Right renal cortex interstitium (tissue), 3 donors: ENCODE measurements at regions not wholly inside any gene's neighbourhood (a gene's known extent, or its start where the extent isn't known, plus 50 kb on each side); places are given as distances from the start of the nearest gene placed in this dataset.
"Not testable (repeated sequence)": the region's sequence is repeated elsewhere in the genome, so short reads cannot be mapped to it uniquely, and the experiment has no call there.

Experiments used
- DNase-seq, 3 donors: peaks; one replicate each; pipeline ENCODE4 v3.0.0-alpha.2; 2013; ENCODE audit warnings: low read depth in 3 of 3, low spot score in 2 of 3

DNA sequence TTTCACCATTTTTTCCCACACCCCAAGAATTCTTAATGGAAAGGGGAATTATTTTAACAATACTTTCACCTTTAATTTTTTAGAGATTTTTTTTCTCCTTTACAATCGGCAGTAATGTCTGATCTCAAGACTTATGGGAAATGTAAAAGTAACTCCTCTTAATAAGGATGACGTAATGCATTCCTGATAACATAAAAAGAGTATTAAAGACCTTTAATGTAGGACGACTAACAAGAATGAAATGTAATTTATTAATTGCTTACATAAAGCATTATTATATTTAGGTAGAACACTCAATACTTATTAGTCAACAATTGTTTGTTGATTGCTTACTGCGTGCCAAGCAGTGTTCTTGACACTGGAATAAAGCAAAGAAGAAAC lies 416.8 kb upstream of the NAALADL2 start:
- no peak for DNase-seq

DNA sequence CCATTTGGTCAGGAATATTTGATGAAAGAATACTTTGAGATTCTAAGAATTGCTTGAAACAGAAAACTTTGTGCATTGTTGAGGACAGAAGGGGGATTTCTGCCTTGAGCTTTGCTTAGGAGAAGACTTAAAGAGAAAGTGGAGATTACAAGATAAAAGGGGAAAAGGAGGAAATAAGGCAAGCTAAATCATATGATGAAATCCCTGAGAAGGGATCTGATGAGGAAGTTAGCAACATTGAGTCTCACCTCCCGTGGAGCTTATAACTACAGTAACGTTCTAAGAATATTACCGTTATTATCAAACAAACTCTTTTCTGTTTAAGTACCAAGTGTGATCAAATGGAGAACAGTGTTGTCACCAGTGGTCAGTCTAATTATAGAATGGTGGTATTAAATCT lies 414.7 kb upstream of the NAALADL2 start:
- DNase-seq, result no peak

DNA sequence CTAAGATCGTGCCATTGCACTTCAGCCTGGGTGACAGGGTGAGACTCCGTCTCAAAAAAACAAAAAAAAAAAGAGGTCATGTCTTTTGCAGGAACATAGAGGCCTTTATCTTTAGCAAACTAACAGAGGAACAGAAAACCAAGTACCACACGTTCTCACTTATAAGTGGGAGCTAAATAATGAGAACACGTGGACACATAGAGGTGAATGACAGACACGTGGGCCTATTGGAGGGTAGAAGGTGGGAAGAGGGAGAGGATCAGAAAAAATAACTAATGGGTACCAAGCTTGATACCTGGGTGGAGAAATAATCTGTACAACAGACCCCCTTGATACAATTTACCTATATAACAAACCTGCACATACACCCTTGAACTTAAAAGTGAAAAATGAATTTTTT lies 401.4 kb upstream of the NAALADL2 start:
- DNase-seq, result no peak

DNA sequence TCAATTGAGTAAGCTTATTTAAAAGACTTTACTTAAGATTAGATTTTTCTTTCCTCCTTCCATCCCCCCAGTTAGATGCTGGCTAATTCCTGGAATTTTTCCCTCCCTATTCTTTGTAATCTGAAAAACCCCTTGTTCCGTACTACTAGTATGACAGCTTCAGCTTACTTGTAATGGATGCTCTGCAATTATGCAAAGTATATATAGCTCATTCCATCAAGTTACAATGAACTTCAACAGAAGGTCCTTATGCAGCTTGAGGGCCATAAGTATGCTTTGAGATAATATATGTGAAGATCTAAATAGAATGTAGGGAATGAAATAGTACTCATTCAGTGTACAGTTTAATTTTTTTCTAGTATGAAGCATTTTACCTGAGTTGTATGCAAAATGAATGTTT lies 398.3 kb upstream of the NAALADL2 start:
- DNase-seq, result no peak

DNA sequence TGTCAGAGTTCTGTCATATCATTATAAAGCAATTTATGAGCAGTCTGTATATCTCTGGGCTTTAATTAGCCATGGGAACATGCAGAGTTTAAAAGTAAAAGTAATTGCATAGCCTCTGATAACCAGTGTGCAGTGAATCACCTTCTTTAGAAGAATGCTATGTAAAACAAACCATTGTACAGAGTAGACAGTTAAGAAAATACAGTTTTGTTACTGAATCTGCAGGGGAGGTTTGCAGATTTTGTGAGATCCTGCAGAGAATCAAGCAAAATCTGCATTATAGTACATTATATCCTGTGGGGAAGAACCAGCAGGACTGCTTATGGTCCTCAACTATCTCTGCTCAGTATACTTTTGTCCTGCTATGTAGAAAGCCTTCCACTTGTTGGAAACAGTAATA lies 396.2 kb upstream of the NAALADL2 start:
- DNase-seq, result no peak

DNA sequence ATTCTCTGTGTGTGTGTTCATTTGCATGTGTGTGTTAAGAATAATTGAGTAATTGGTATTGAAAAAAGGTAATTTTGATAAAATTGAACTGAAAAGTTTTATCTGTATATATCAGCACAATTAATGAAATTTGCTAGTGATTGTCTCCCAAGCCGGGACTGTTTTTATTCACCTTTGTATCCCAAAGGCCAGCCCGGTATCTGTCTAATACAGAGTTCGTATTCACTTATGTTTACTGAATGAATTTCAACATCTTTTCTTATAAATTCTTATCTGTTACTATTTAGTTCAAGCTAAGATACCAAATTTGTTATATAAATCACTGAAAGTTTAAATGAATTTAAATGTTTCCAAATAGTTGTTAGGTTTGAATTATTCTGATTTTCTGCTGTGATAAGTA lies 394.0 kb upstream of the NAALADL2 start:
- no peak for DNase-seq

DNA sequence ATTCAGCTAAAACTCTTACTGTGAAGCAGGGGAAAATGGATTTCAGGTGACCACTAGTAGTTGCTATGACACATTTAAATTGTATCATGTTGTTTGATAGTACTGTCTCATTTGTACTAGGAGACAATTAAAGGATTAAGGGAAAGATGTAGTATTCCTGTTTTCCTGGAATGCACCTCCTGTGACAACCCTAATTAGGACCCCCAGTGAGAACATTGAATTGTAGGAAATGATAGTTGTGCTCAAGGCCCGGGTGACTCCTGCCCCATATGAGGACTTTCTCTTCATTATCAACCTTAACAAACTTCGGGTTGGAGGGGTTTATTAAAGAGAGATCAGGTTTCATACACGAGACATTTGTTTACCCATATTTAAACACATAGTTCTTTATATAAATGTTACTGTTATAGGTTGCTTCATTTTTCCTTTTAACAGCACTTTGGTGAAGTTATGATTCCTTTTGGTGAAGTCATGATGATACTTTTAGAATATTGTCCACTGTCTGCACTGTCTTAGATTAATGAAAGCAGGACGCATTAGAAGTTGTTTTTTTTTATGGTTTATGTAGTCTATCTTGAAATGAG lies 392.6 kb upstream of the NAALADL2 start:
- DNase-seq, result no peak

DNA sequence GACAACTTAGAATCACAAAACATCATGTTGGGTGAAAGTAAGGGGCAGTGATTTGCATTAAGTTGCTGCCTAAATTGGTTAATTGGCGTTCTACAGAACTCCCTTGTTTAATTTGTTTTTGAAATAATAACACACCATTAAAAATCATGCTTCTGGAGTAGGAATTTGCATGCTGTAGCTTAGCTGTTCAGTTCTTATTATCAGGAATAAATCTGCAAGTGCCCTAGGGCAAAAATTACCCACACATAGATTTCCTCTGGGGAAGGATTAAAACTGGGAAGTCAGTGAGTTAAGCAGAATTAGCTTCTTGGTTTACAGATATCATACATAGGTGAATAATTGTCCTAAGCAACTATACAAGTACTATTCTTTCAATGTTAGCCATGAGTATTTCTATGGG lies 381.6 kb upstream of the NAALADL2 start:
- DNase-seq, result no peak

DNA sequence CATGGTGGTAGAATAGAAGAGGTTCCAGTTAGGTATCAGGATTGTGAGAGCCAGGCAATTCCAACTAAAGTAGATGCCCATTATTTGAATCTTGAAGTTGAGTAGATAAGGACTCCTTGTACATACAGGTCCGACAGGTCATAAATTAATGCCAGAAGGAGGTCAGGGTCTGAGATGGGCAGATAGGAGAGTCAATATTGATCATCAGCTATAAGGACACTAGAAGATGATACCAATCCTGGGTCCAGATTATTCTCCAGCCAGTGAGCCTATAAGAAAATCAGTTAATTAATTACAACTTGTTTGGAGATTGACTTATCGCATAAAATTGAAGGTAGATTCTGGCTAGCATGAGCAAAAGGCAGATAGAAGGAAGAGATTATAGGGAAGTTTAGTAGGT lies 378.4 kb upstream of the NAALADL2 start:
- no peak for DNase-seq

DNA sequence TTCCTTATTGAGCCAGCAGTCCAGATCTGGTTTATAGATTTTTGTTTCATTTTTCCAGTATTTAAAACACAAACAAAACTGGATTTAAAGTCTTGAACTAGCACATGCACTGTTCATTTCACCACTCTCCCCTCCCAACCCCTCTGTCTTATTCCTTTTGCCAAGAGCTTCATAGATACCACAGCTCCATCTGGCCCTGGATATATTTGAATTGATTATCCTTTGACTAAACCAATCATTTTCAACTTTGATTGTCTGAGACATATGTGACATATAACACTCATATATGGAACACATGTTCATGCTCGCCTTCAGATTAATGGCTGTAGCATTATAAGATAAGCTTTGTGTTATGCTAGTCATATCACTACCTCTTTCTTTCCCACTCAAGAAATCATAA lies 376.6 kb upstream of the NAALADL2 start:
- DNase-seq, result no peak

DNA sequence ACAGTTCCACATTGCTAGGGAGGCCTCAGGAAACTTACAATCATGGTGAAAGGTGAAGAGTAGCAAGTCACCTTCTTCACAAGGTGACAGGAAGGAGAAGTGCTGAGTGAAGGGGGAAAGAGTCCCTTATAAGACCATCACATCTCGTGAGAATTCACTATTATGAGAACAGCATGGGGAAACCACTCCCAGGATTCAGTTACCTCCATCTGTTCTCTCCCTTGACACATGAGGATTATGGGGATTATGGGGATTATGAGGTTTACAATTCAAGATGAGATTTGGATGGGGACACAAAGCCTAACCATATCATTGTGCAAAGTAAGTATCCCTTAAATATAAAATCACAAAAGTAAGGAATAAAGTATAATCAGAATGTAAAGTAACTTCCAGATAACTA lies 375.9 kb upstream of the NAALADL2 start:
- DNase-seq, result no peak

DNA sequence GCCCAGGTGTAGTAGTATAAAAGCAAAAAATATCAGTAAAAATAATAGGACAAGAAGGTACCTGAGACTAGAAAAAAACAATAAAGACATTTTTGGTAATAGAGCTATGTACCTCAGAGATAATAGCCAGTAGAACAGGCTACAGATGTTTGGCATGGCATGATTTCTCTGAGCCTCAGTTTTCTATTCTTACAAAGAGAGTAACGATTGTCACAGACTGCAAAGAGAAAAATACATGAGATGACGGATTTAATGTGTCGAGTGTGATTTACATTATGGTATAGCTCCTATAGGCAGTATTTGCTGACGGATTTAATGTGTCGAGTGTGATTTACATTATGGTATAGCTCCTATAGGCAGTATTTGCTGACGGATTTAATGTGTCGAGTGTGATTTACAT lies 375.3 kb upstream of the NAALADL2 start:
- not testable (repeated sequence) for DNase-seq

DNA sequence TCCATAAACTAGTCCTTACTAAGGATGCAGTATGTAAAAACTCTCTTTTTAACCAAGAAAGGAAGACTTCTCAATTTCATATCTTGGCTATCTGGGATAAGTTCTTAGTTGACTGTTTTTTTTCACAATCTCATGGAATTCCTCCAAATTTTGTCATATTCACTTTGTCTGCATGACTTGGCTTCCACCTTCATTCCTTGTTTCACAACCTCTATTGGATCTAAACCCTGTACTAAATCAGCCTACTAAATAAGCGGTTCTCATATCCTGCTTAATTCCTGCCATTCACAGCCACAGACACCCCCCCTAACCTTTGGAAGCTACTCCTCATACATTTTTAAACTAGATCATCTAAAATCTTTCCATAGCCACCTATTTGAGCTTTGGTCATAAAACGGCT lies 370.6 kb upstream of the NAALADL2 start:
- no peak for DNase-seq

DNA sequence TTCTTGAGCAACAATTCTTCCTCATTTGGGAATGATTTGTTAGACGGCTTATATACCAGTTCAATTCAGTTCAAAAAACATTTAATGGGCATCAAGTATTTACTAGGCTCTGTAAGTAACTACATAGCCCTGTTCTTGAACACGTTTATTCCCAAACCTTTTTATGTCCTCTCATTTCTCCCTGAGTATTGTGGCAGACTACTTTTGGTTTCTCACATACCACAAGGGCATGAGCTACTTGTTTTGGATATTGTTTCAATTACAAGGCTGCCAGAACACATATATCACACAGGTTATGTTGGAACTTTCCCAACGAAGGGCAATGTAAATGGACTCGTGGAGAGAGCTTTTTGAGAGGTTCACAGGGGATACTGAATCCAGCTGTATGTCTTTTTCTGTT lies 363.8 kb upstream of the NAALADL2 start:
- DNase-seq, result peak in 1 of 3 donors; percentile 13

DNA sequence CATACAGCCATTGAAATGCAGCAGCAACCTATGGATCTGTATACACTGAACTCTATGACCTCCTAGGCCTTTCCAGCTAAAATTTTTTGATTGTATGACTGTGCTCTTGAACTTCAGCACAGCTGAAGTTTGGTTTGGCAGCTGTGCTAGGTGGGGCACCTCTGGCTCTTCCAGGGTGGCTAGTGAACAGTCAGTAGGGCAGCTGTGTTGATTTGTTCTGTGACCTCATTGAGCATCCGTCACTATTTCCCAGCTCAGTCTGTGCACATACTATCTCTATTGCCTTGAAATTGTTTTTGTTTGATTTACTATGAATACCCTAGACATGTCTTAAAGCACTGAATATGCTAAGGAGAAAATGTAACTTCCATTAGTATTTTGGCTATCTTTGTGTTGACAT lies 363.2 kb upstream of the NAALADL2 start:
- DNase-seq, result no peak

DNA sequence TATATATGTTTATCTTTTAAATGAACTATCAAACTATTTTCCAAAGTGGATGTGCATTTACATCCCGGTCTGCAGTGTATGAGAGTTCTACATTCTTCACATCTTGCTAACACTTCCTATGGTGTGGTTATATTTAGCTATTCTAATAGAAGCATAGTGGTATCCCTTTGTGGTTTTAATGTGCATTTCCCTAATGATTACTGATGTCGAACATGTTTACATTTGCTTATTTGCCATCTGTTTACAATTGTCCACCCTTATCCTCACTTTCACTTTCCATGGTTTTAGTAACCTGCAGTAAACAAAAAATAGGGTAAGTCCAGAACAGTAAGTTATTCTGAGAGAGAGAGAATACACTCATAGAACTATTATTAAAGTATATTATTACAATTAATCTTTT lies 360.5 kb upstream of the NAALADL2 start:
- DNase-seq, result no peak

DNA sequence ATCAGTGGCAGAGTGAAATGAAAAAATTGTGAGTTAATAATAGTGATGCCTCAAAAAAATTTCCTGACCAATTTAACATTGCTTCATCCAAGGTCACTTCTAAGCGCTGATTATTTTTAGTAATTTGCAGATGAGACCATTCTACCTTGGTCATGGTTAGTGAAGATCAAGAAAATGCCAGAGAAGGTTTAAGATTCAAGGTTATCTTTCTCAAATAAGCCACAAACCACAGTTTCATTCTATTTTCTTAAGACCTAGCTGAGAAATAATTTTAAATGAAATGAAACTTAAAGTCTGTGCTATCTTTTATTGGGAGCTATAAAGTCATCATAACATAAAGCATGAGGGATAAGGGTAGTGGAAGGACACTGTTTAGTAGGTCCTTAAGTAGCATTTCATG lies 353.9 kb upstream of the NAALADL2 start:
- DNase-seq, result no peak

DNA sequence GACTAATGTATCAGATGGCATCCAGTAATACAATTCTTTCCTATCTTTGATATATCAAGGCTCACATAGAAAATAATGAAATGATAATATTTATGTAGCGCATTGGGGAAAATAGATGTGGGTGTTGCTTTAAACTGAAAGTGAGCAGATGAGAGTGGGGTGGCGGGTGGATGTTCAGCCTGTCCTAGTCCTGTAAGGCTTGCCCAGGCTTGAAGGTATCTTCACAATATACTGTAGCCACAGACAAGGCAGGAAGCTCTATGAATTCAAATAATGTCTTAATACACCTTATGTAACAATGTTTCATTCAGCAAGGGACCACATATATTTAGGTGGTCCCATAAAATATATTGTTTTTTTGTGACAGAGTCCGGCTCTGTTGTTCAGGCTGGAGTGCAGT lies 334.9 kb upstream of the NAALADL2 start:
- DNase-seq, result no peak

DNA sequence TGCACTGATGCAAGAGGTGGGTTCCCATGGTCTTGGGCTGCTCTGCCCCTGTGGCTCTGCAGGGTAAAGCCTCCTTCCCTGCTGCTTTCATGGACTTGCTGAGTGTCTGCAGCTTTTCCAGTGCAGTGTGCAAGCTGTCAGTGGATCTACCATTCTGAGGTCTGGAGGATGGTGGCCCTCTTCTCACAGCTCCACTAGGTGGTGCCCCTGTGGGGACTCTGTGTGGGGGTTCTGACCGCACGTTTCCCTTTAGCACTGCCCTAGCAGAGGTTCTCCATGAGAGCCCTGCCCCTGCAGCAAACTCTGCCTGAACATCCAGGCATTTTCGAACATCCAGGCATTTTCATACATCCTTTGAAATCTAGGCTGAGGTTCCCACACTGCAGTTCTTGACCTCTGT lies 329.8 kb upstream of the NAALADL2 start:
- no peak for DNase-seq

DNA sequence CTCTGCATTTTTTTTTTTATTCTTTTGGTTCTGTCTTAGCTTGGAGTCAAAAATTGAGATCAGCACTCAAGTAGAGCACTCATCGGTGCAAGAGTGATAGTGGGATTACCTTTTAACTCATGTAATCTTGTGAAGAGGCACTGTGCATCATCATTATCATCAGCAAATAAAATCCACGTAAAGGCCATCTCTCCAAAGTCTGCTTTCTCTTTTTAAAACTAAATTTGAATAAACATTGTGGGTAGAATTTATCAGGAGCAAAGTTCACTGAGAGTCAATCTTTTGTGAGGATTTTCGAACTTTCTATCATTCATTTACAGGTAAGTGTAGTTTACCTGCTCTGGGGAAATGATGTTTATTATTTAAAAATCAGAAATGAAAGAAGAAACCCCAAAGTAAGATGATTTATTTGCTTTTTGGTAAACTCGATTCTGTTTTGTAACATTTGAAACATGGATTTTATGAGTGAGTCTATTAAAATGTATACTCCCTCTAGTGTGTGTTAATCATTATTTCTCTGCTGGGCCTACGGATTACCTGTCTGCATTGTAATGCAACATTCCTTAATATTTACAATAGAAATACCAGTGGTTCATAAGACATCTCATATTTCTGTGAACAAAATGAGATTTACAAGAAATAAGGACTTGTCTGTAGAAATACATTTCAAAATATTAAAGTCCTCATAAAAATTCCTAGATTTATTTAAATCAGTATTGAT lies 327.7 kb upstream of the NAALADL2 start:
- no peak for DNase-seq

DNA sequence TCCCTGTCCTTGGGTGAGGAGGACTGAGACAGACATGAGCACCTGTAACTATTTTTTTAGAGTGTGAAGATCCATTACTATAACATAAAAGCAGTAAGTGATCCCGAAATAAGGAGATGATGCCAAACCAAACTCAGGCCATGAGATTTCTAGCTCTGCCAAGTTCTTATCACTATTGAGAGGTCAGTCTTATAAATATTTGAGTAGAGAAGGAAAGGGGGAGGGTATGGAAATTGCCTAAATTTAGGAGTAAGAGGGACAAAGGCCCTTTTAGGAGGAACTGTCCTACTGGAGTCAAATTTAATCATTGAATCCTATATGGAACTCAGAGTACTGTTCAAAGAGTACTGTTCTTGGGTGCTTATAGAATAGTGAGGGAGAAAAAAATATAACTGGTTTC lies 326.9 kb upstream of the NAALADL2 start:
- no peak for DNase-seq

DNA sequence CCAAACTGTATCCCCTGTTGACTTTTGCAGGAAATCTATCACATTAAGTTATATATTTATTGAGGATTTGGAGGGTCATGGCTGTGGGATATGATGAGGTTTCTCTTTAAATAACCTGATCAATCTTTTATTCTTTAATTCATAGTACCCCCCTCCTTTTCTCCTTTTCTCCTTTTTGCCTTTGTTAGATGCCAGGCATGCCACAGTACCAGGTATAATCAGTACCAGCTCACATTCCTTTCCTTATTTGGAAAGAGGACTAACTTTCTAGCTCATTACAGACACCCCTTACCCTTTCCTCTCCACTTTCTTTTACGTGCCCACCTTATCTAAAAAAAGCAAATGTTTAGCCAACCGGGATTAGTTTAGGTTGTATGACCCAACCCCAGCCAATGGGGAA lies 326.4 kb upstream of the NAALADL2 start:
- DNase-seq, result no peak

DNA sequence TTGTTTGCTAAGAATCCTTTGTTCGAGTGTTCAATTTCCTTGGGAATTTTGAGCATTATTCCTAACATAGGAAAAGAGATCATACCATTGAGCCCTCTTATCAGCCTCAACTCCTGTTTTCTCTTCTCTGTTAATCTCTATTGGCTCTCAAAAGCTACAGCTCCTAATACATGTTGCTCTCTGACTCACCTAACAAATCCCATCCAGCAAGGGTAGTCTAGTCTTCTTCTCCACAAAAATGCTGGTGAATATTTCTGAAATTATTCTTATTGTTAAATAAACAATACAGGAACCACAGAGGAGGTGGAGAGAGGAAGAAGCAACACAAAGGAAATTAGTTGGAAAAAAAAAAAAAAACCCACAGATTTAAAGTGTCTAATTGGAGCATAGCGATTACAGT lies 325.8 kb upstream of the NAALADL2 start:
- no peak for DNase-seq
